A549 (cell line): ENCODE measurements at regions not wholly inside any gene's neighbourhood (a gene's known extent, or its start where the extent isn't known, plus 50 kb on each side); places are given as distances from the start of the nearest gene placed in this dataset.

Experiments used
- ATAC-seq, 2 experiments: fragments of 200-7000 bp in 1 of 2; fragments of >200 bp in 1 of 2; cut with Nextera tagmentation in 1 of 2; cut with Tn5 transposase in 1 of 2; 3 replicates each; pipeline versions ENCODE4 v1.8.0 to v1.9.1; 2018 to 2020; ENCODE audit warnings: mild to moderate bottlenecking in 1 of 2, moderate library complexity in 1 of 2
- CTCF ChIA-PET: fragments of 300-600 bp; sonication (Branson Sonifier 250); formaldehyde crosslinking; extraction: SDS; loops from one replicate; lab custom pipeline; 2021; ENCODE audit warnings: antibody characterized with exemption, inconsistent platforms; lab: Yijun Ruan, JAX
- POLR2A ChIA-PET: fragments of 350-600 bp; formaldehyde crosslinking; extraction: SDS; loops from one replicate; lab custom pipeline; 2021; ENCODE audit warnings: antibody characterized with exemption, inconsistent platforms; lab: Yijun Ruan, JAX
- DNase-seq, 2 experiments: peaks; one replicate each; pipeline versions ENCODE4 v3.0.0 to v3.0.0-alpha.2; 2011 to 2016; ENCODE audit warnings: low read depth in 1 of 2, low spot score in 1 of 2
- FAIRE-seq: peaks from 2 replicates; lab custom pipeline; 2011; peaks lifted over from hg19 to GRCh38; lab: Jason Lieb, UNC
- H3K27ac ChIP-seq, 2 experiments: fragments of >200 bp; sonication (Bioruptor Twin); formaldehyde crosslinking; 3 replicates each; pipeline ENCODE4 v1.5.1; 2016 to 2017
- H3K4me1 ChIP-seq: fragments of >200 bp; sonication (Bioruptor Twin); formaldehyde crosslinking; 3 replicates; pipeline ENCODE4 v1.6.1; 2016
- H3K4me2 ChIP-seq: fragments of >200 bp; sonication (Bioruptor Twin); formaldehyde crosslinking; 3 replicates; pipeline ENCODE4 v1.6.1; 2016
- H3K4me3 ChIP-seq: fragments of >200 bp; sonication (Bioruptor Twin); formaldehyde crosslinking; 3 replicates; pipeline ENCODE4 v1.5.1; 2016
- H3K9me3 ChIP-seq: fragments of >200 bp; sonication (Bioruptor Twin); formaldehyde crosslinking; 3 replicates; pipeline ENCODE4 v1.6.1; 2016
- CTCF ChIP-seq: fragments of >200 bp; sonication (Bioruptor Twin); formaldehyde crosslinking; IDR thresholded peaks from 3 replicates; pipeline ENCODE4 v1.5.1; 2016
- EHMT2 ChIP-seq: fragments of 200-600 bp; sonication (generic); IDR thresholded peaks from 2 replicates; pipeline ENCODE4 v1.6.1; 2016; ENCODE audit warnings: antibody characterized with exemption, low read depth, mild to moderate bottlenecking, moderate library complexity
- HOXA7 ChIP-seq: fragments of 250-450 bp; sonication (Bioruptor Pico); IDR thresholded peaks from 2 replicates; pipeline ENCODE4 v1.5.0; 2020; ENCODE audit warnings: mild to moderate bottlenecking, moderate library complexity
- HOXB13 ChIP-seq: fragments of 250-450 bp; sonication (Bioruptor Pico); IDR thresholded peaks from 2 replicates; pipeline ENCODE4 v1.5.0; 2020; ENCODE audit warnings: low read depth, mild to moderate bottlenecking, moderate library complexity
- JUNB ChIP-seq: fragments of >200 bp; sonication (Bioruptor Twin); formaldehyde crosslinking; IDR thresholded peaks from 2 replicates; pipeline ENCODE4 v1.6.1; 2016
- MAFK ChIP-seq: fragments of 450-650 bp; IDR thresholded peaks from 2 replicates; pipeline ENCODE4 v1.6.1; 2014; ENCODE audit not compliant: partially characterized antibody
- MYC ChIP-seq: IDR thresholded peaks from 2 replicates; pipeline ENCODE4 v1.6.1; 2012; ENCODE audit warnings: mild to moderate bottlenecking, inconsistent platforms, low read length, improper control_type of control experiment, borderline replicate concordance
- NFE2L2 ChIP-seq: fragments of 150-350 bp; conservative IDR thresholded peaks from 2 replicates; pipeline ENCODE4 v1.6.1; 2014; ENCODE audit warnings: low read length
- PHF8 ChIP-seq: fragments of 200-600 bp; sonication (generic); IDR thresholded peaks from 2 replicates; pipeline ENCODE4 v1.6.1; 2016; ENCODE audit warnings: low read depth, mild to moderate bottlenecking, antibody characterized with exemption, moderate library complexity, borderline replicate concordance
- POLR2AphosphoS2 ChIP-seq: conservative IDR thresholded peaks from 2 replicates; pipeline ENCODE4 v1.6.1; 2012; ENCODE audit warnings: low read length, improper control_type of control experiment, inconsistent platforms
- RAD21 ChIP-seq, 2 experiments: fragments of >200 bp in 1 of 2; sonication (Bioruptor Twin) in 1 of 2; formaldehyde crosslinking in 1 of 2; IDR thresholded peaks in 1 of 2; conservative IDR thresholded peaks in 1 of 2; 2 replicates in 1 of 2; 3 replicates in 1 of 2; pipeline ENCODE4 v1.6.1; 2012 to 2018; ENCODE audit warnings: inconsistent platforms in 1 of 2
- REST ChIP-seq: fragments of 200-600 bp; sonication (generic); IDR thresholded peaks from 2 replicates; pipeline ENCODE4 v1.6.1; 2016; ENCODE audit warnings: antibody characterized with exemption, mild to moderate bottlenecking, moderate library complexity
- RFX5 ChIP-seq: fragments of 450-650 bp; IDR thresholded peaks from 2 replicates; pipeline ENCODE4 v1.7.1; 2014; ENCODE audit warnings: antibody characterized with exemption, mild to moderate bottlenecking, moderate library complexity
- SMC3 ChIP-seq: fragments of >200 bp; sonication (Bioruptor Twin); formaldehyde crosslinking; IDR thresholded peaks from 3 replicates; pipeline ENCODE4 v1.6.1; 2018; ENCODE audit warnings: inconsistent platforms
- SREBF2 ChIP-seq: fragments of 450-650 bp; IDR thresholded peaks from 2 replicates; pipeline ENCODE4 v1.6.1; 2014; ENCODE audit warnings: mild to moderate bottlenecking, moderate library complexity
- TP53 ChIP-seq: fragments of 250-450 bp; sonication (Bioruptor Pico); IDR thresholded peaks from 2 replicates; pipeline ENCODE4 v1.5.0; 2021; ENCODE audit warnings: mild to moderate bottlenecking, moderate library complexity
- ZFP36 ChIP-seq: fragments of 450-650 bp; IDR thresholded peaks from 2 replicates; pipeline ENCODE4 v1.6.1; 2014; ENCODE audit warnings: borderline replicate concordance; ENCODE audit not compliant: partially characterized antibody
- WGBS: methylation state at CpG from one replicate; pipeline ENCODE4 v1.1.6; 2017; ENCODE audit errors: missing lambda C conversion rate; 5-methylcytosine and 5-hydroxymethylcytosine counted together

GRCh38 chr15:96889734-96890480, 559.4 kb downstream of the NR2F2 start:
- no peaks in the 10 kb centered on the region for H3K9me3 ChIP-seq
- 7% methylated on average over 6 of the region's 6 CpGs for WGBS
- no peak for TF ChIP-seq PHF8
- no peak for TF ChIP-seq SMC3
- no peak for TF ChIP-seq RFX5
- no peak for TF ChIP-seq REST
- no peak for TF ChIP-seq NFE2L2
- DNase-seq: no peak
- H3K4me1 ChIP-seq: no peaks in the 10 kb centered on the region
- 0 out of 6 replicates have a peak, but pooled peaks of 1 of the 2 experiments have one; percentile 31 for ATAC-seq
- peak overlapping the region; percentile 26; the same call in 1 of the 3 replicates for H3K4me3 ChIP-seq
- H3K4me2 ChIP-seq: peak overlapping the region; percentile 67
- POLR2A ChIA-PET: no interaction called here
- no peak for FAIRE-seq
- CTCF ChIA-PET: interaction anchor here (0.7 kb wide), 1 partner anchor 242 kb away, joined by 3 read pairs; no protein-coding TSS in a partner anchor
- no peak overlapping the region for H3K27ac ChIP-seq

- no peak for TF ChIP-seq HOXA7 (CRISPR knock-in tag)
- no peak for TF ChIP-seq POLR2AphosphoS2
- TF ChIP-seq TP53: no peak
- no peak for TF ChIP-seq MAFK
- no peak for TF ChIP-seq JUNB
- no peak for TF ChIP-seq EHMT2
- TF ChIP-seq SREBF2: no peak
- TF ChIP-seq MYC: no peak
- no peak for TF ChIP-seq HOXB13
- CTCF ChIA-PET: no interaction called here
- Histone ChIP-seq H3K9me3 (no peaks in the 10 kb centered on the region), H3K4me1 (no peaks in the 10 kb centered on the region), H3K4me2 (no peak overlapping the region), H3K4me3 (no peak overlapping the region), H3K27ac (no peak overlapping the region)
- POLR2A ChIA-PET: interaction anchor here (0.6 kb wide), 1 partner anchor 447 kb away, joined by 5 read pairs; no protein-coding TSS in a partner anchor
- ATAC-seq: no peak
- no peak for FAIRE-seq
- WGBS: 29% methylated on average over 4 of the region's 4 CpGs
- DNase-seq: no peak
These were observed 560.5 kb downstream of the NR2F2 start for GRCh38 chr15:96891046-96891445.

GRCh38 chr15:96893159-96893906, 562.8 kb downstream of the NR2F2 start:
- Histone ChIP-seq H3K9me3 (no peaks in the 10 kb centered on the region), H3K4me2 (no peak overlapping the region), H3K4me3 (no peak overlapping the region), H3K27ac (no peak overlapping the region), H3K4me1 (no peaks in the 10 kb centered on the region)
- FAIRE-seq (no peak), ATAC-seq (peak in 1 of 2 experiments; percentile 65; a peak in 2 of 6 replicates), DNase-seq (peak in 1 of 2 experiments; percentile 36)
- POLR2A ChIA-PET: no interaction called here
- CTCF ChIA-PET: interaction anchor here (0.6 to 1.3 kb wide), 4 partner anchors 226 to 1326 kb away, joined by 3 read pairs; no protein-coding TSS in a partner anchor
- under 1% methylated on average over 5 of the region's 5 CpGs for WGBS
- TF ChIP-seq RAD21 (conservative IDR thresholded peaks at IDR 0.05 in 1 of 2, IDR thresholded peaks at IDR 0.05 in 1 of 2) (peak; percentile 23 to 43; a peak in 3 of 5 replicates), ZFP36 (no peak), CTCF (peak; percentile 22; the same call in 1 of the 3 replicates), SMC3 (peak; percentile 12; the same call in 1 of the 3 replicates)
